ENCODE measurements at regions not wholly inside any gene's neighbourhood (a gene's known extent, or its start where the extent isn't known, plus 50 kb on each side); places are given as distances from the start of the nearest gene placed in this dataset.

DNA sequence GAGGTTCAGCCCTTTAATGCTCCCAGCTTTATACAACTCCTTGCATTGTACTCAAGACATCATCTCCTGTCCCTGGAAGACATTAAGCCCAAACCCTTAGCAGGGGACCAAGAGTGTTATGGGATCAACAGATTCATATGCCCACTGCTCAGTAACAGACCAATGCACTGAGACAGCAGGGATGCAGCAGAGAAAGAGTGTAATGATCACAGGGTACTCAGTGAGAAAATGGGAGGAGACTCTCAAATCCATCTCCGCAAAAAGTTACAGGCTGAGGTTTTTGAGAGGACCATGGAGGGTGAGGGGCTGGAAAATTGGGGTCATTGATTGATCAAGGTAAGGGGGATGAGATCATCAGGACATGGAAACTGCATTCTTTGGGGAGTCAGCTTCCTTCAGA is 96.2 kb downstream of the MATN1 start:
- TF ChIP-seq GATA3 (IDR thresholded peaks at IDR 0.05; ENCODE audit: low read depth, low read length), result no peak
- no peak for TF ChIP-seq GATA2 (IDR thresholded peaks at IDR 0.05; ENCODE audit: low read depth, low read length)

- TF ChIP-seq GATA2 (IDR thresholded peaks at IDR 0.05; ENCODE audit: low read depth, low read length) (no peak), GATA3 (IDR thresholded peaks at IDR 0.05; ENCODE audit: low read depth, low read length) (no peak)
Observed at GRCh38 chr1:30623431-30623830, 100.0 kb downstream of the MATN1 start.

- TF ChIP-seq GATA3 (IDR thresholded peaks at IDR 0.05; ENCODE audit: low read depth, low read length) (no peak), GATA2 (IDR thresholded peaks at IDR 0.05; ENCODE audit: low read depth, low read length) (no peak)
Observed at GRCh38 chr1:30619619-30620018, 103.8 kb downstream of the MATN1 start.

- no peak for TF ChIP-seq GATA3 (IDR thresholded peaks at IDR 0.05; ENCODE audit: low read depth, low read length)
- no peak for TF ChIP-seq GATA2 (IDR thresholded peaks at IDR 0.05; ENCODE audit: low read depth, low read length)
Observed at GRCh38 chr1:30618335-30618747, 105.0 kb downstream of the MATN1 start.

GRCh38 chr1:30616759-30617158 is 106.6 kb downstream of the MATN1 start:
- TF ChIP-seq GATA2 (IDR thresholded peaks at IDR 0.05; ENCODE audit: low read depth, low read length) (no peak), GATA3 (IDR thresholded peaks at IDR 0.05; ENCODE audit: low read depth, low read length) (no peak)

DNA sequence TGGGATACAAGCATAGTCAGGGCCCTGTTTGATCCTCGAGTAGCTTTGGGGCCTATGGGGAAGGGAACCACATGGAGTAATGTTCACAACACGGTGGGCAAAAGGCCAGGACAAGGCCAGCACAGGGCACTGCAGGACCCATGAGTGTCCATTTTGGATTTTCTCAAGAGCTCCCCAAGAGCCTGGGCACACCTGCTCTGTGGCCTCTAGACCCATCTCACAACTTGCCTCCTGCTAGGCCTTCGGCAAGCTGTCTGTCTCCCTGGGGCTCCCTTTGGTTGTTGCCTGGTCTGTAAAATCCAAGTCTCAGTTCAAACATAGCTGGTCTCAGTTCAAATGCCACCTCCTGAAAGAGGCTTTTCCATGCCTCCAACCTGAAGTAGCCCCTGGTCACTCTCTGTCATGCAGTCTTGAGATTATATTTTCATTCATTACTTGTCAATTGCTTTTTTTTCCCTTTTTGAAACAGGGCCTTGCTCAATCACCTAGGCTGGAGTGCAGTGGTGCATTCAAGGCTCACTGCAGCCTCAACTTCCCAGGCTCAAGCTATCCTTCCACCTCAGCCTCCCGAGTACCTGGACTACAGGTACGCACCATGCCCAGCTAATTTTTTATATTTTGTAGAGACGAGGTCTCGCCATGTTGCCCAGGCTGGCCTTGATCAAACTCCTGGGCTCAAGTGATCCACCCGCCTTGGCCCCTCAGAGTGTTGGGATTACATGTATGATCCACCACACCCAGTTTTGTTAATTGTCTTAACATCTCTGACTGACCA is 107.4 kb downstream of the MATN1 start:
- no peak for TF ChIP-seq GATA2 (IDR thresholded peaks at IDR 0.05; ENCODE audit: low read depth, low read length)
- no peak for TF ChIP-seq GATA3 (IDR thresholded peaks at IDR 0.05; ENCODE audit: low read depth, low read length)

GRCh38 chr1:30615076-30615795 is 108.1 kb downstream of the MATN1 start:
- no peak for TF ChIP-seq GATA3 (IDR thresholded peaks at IDR 0.05; ENCODE audit: low read depth, low read length)
- no peak for TF ChIP-seq GATA2 (IDR thresholded peaks at IDR 0.05; ENCODE audit: low read depth, low read length)

- TF ChIP-seq GATA2 (IDR thresholded peaks at IDR 0.05; ENCODE audit: low read depth, low read length), result no peak
- TF ChIP-seq GATA3 (IDR thresholded peaks at IDR 0.05; ENCODE audit: low read depth, low read length), result no peak
Observed at GRCh38 chr1:30613188-30613587, 110.2 kb downstream of the MATN1 start.

GRCh38 chr1:30612536-30613065 is 110.8 kb downstream of the MATN1 start:
- no peak for TF ChIP-seq GATA2 (IDR thresholded peaks at IDR 0.05; ENCODE audit: low read depth, low read length)
- no peak for TF ChIP-seq GATA3 (IDR thresholded peaks at IDR 0.05; ENCODE audit: low read depth, low read length)

DNA sequence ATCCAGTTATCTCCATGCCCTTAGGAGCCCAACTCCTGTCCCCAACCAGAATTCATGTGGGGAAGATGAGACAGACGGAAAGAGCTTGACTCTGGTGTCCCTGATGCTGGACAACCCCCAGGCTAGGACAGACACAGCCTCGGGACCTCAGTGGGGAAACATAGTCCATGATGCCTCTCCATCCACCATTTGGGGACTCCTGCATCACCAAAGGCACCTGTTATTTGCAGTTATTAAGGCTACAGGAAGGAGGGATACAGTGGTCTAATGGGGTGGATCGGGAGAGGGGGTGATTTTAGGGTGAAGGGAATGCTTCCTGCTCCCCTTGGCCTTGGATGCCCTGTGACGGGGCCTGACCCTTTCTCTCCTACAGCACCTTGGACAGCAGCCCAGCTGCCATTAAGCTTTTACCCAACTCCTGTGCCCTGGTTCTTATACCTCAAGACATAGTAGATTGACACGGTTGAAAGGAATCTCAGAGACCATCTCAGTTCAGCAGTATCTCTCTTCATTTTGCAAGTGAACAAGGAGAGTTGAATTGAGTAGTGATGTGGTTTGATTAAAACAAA is 111.6 kb downstream of the MATN1 start:
- TF ChIP-seq GATA3 (IDR thresholded peaks at IDR 0.05; ENCODE audit: low read depth, low read length) (no peak), GATA2 (IDR thresholded peaks at IDR 0.05; ENCODE audit: low read depth, low read length) (no peak)

GRCh38 chr1:30610917-30611316 is 112.5 kb downstream of the MATN1 start:
- TF ChIP-seq GATA2 (IDR thresholded peaks at IDR 0.05; ENCODE audit: low read depth, low read length), result no peak
- no peak for TF ChIP-seq GATA3 (IDR thresholded peaks at IDR 0.05; ENCODE audit: low read depth, low read length)

DNA sequence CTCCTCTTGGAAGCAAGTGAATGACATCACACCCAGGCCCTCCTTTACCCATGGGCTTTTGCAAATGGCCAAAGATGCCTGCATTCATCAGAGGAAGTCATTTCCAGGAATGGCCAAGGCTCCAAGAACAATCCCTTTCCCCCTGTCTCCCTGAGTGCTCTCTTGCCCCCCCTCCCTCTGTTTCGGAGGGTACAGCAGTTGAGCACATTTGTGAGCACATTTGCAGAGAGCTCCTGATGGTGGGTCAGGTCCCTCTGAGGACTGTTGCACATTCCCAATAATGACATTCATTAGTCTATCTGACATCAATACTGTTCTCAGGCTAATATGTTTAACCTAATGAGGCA is 113.4 kb downstream of the MATN1 start:
- TF ChIP-seq GATA3 (IDR thresholded peaks at IDR 0.05; ENCODE audit: low read depth, low read length), result no peak
- TF ChIP-seq GATA2 (IDR thresholded peaks at IDR 0.05; ENCODE audit: low read depth, low read length), result no peak

GRCh38 chr1:30609336-30609998 is 113.9 kb downstream of the MATN1 start:
- TF ChIP-seq GATA3 (IDR thresholded peaks at IDR 0.05; ENCODE audit: low read depth, low read length), result no peak

GRCh38 chr1:30607723-30608122 is 115.7 kb downstream of the MATN1 start:
- no peak for TF ChIP-seq GATA3 (IDR thresholded peaks at IDR 0.05; ENCODE audit: low read depth, low read length)

Measured in SH-SY5Y (cell line).